Suppressor macrophage (primary cell): ENCODE measurements at regions not wholly inside any gene's neighbourhood (a gene's known extent, or its start where the extent isn't known, plus 50 kb on each side); places are given as distances from the start of the nearest gene placed in this dataset.

Source experiments
- DNase-seq, 4 experiments: peaks; one replicate each; pipeline ENCODE4 v3.0.0-alpha.2; 2020 to 2022

DNA sequence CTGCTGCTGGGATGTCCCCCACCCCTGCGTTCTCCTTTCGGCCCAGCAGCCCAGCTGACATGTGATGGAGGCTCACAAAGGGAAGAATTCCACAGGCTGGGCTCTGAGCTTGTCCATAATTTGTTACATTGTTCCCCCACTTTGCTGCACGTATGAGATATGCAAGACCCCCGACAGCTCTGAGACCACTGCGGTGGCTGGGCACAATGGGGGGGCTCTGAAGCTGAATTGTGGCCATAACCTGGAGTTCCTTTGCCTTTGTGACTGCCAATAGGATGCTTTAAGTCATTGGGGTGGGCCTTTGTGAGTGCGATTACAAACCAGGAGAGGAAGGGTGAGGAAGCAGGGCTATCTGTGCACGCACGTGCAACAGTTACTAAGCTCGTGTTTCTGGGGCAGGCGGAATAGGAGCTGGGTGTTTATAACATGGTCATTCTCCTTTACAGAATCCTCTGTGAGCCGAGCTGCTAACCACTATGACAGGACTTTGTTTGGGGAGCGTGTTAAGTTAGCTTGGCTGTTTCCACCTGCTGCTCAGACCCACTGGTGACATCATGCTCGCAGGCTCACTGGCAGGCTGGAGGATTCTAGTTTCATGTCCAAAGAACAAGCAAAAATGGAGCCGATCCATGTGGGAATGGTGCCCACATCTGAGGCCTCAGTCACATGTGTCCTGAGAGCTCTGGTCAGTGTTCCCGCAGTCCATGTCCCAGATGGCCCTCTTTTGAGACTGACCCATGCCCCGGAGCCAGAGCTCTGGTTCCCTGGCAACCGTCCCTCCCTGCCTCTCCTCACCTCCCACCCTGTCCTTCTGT lies 208.3 kb upstream of the SALL1 start:
- no peak for DNase-seq

DNA sequence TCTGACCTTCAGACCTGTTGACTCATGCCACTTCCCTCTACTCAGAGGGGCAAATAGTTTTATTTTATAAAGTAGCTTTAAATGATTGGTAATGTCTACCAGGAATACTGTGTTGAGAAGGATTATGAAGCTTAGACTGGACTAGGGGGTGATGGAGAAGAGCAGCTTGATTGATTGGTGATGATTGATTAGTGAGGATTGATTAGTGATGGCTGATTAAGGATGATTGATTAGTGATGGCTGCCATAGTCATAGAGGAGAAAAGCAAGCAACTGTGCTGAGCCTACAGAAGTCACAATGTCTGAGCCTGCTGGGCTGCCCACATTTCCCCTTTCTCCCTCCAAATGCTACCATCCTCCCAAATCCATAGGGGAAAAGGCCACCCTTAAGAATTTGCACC lies 206.8 kb upstream of the SALL1 start:
- no peak for DNase-seq

DNA sequence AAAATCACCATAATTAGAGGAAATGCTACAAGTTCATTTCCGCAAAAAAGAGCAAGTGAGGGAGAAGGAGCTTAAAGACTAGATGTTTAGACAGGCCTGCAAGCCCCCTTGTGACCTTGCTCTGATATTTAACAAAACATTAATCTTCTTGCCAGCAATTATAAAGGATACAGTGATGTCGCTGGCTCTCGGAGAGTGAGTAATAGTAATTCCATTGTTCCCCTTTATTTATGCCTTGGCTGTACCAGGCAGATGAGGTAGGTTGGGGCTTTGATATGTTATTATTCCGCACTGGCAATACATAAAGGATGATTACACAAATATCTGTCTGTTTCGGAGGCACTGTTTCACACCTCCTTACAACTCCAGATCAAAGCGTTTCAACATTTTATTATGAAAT lies 204.8 kb upstream of the SALL1 start:
- no peak for DNase-seq

- no peak for DNase-seq
These were observed 204.1 kb upstream of the SALL1 start for GRCh38 chr16:51355195-51355594.

DNA sequence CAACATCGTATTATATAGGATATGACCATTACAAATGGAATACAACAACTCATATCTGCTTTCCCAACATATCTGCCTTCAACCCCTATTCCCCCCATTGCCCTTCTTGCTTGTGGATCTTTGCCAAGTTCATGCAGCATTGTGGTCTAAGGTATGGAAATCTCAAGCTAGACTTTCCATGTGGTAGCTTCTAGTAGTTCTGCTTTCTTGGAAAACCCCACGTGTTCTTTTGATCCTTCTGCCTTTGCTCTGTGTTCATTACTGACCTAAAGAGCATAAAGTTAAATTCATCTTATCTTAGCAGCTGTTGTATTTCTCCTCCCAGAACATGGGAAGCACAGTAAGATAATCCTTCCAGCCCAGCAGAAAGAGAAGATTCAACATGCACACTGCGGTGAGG lies 202.0 kb upstream of the SALL1 start:
- DNase-seq: no peak

DNA sequence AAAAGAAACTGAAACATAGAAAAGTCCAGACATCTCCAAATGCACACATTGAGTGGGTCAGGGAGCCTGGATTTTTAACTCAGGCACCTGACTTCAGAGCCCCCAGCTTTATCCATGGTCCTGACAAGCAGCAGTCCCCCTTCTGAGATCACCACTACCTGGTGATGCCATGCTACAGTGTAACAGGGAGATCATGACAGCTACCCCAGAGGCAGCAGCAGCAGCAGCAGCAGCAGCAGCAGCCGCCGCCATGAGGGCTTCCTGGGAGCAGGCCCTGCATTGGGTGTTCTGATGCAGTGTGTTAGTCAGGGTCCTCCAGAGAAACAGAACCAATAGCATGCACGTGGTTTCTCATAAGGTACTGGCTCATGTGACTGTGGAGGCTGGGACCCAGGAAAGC lies 198.6 kb upstream of the SALL1 start:
- no peak for DNase-seq

DNA sequence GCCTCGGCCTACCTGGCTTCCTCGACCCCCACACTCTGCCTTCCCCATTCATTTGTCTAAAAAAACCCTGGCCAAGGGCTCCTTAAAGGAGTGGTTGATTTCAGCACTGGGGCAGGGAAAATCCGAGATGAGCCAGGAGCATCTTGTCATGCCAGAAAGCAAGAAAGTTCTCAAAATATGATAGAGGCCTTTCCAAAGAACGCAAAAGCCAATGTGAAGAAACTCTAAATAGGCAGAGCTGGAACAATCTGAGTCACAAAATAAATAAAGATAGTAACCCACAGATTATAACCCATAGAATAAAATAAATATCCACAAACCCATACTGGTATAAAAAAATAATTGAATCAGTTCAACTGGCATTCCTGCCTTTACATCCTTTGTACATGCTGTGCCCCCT lies 192.3 kb upstream of the SALL1 start:
- no peak for DNase-seq

DNA sequence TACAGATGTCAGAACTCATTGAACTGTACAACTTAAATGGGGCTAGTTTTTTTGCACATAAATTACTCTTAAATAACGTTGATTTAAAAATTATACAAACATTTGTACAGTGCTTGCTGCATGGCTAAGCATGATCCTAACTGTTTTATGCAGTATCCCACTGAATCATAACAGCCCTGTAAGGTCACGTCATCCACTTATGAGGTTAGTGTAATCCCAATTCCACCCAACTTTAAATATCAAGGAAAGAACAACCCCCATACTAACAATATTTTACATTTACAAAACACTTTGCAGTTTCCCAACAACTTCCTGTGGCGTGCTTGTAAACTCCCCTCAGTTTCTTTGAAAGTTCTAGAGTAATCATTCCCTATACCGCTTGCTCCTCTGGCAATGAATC lies 190.1 kb upstream of the SALL1 start:
- no peak for DNase-seq

DNA sequence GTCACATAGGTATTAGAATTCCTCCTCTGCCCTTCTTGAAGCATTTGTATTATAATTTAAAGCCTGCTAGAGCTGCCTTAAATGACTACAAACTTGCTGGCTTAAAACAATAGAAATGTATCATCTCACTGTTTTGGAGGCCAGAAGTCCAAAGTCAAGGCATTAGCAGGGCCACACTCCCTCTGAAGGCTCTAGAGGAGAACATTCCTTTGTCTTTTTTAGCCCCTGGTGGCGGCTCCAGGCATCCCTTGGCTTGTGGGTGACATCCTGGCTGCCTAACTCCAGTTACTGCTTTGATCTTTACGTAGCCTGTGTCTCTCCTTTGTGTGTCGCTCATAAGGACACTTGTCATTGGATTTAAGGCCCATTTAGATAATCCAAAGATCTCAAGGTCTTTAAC lies 186.6 kb upstream of the SALL1 start:
- DNase-seq: no peak

- no peak for DNase-seq
These were observed 177.7 kb upstream of the SALL1 start for GRCh38 chr16:51328733-51329132.

GRCh38 chr16:51327001-51327400 lies 175.9 kb upstream of the SALL1 start:
- DNase-seq: no peak

DNA sequence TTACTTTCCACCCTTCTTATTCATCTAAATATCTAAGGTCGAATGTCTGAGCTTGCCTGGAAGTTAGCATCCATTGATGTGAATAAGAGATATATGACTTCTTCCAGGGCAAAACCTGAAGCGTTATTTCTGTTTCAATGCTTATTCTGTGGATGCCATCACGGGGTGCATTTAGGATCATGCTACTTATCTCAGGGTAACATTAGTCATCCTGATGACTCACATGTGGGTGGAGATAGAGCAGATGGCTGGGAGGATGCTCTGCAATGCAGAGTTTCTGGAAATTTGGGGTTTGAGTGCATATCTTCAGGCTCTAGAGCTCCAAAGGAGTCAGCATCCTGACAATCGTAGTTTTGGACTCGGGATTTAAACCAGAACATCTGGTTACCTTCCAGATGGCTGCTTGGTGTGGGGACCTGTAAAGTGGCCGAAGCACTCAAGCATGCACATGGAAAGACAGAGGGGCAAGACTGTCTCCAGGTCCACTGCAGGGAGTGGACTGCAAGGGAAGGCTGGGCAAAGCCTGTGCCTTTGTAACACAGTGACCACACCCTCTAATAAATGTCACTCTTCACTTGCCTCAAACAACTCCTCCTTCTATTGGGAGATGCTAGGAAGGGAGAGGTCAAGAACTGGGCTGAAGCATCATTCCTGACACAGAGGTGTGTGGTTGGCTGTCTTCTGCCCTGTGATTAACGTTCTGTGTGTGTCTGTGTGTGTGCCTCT lies 175.2 kb upstream of the SALL1 start:
- DNase-seq: no peak

GRCh38 chr16:51321251-51321650 lies 170.2 kb upstream of the SALL1 start:
- DNase-seq: no peak

DNA sequence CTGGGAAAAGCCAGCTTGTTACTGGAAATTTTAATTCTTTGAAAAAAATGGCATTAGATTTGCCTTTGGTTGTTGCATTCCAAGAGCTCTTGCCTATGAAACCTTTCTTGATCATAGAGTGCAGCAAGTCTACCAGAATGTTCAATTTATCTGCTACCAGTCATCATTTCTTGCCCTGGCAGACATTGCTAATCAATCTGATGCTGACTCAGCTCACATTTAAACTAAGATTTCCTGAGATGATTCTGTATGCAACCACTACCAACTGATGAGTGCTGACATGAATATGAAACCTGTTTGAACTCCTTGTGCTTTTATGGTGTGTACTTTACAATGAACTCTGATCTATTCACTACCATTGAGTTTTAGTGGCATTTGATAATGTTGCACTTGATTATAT lies 166.5 kb upstream of the SALL1 start:
- DNase-seq: no peak

DNA sequence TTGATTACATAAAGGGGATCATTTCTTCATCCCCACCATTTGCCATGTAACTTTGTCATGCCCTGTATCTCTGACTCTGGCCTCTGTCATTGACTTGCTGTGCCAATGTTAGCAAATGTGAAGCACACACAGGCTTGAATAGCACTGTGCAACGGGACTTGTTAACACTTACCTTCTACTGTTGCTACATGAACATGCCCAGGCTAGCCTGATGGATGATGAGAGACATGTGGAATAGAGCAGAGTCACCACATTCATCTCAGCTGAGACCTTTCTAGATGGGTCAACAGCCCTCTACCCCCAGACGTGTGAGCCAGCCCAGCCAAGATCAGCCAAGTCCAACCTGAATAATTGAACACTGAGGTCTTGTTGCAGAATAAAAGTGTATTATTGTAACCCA lies 162.1 kb upstream of the SALL1 start:
- DNase-seq: no peak

GRCh38 chr16:51312363-51313150 lies 161.5 kb upstream of the SALL1 start:
- no peak for DNase-seq

GRCh38 chr16:51310159-51310558 lies 159.1 kb upstream of the SALL1 start:
- DNase-seq: no peak

- DNase-seq: no peak
These were observed 156.0 kb upstream of the SALL1 start for GRCh38 chr16:51306886-51307595.

DNA sequence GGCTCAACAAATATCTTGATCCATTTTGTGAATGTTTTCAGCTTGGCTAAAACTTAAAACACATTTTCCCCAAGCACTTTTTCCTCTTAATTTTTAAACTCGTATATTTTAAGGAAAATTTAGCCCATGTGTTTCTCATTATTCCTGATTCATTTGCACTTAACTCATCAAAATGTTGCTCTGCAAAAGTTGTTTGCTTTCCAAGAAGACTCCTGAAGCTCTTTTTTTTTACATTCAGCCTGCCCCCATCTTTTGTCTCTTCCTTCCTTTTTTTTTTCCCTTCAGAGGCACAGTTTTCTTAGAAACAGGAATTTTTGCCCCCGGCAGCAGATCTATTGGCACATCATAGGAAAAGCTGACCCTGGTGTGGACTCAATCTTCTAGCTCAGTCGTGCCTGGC lies 155.0 kb upstream of the SALL1 start:
- no peak for DNase-seq

DNA sequence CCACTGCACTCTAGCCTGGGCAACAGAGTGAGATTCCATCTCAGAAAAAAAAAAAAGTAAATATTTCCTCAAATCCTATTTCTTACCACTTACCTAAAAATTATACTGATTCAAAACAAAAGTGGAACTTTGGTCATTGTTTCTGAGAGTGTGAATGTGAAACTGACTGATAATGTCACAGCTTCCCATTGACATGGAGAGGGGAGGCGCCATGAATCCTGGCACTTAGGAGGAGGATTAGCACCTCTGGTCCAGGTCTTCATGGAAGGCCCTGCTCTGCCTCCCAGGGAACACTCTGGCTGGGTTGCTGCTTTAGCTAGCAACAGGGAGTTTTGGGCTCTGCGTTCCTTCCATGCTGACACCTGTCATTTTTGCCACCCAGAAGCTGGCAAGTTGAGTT lies 154.3 kb upstream of the SALL1 start:
- DNase-seq: no peak

DNA sequence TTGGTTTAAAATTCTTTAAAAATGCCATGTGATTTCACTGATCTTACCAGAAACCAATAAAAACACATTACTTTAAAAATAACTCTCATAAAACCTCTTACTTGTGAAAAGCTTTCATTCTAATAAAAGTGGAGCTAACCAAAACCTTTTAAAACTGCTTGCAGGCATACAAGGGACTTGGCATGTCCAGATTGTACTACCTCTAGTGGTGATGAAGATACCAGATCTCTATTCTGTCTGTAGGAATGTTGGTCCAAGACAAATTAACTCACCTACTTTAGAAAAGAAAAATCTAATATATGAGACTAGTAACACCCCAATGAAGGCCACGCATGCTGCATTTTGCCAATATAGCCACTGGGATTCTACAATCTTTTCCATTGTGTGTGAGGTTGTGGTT lies 151.0 kb upstream of the SALL1 start:
- no peak for DNase-seq

GRCh38 chr16:51298800-51299199 lies 147.7 kb upstream of the SALL1 start:
- DNase-seq: no peak
